ENCODE measurements at regions not wholly inside any gene's neighbourhood (a gene's known extent, or its start where the extent isn't known, plus 50 kb on each side); places are given as distances from the start of the nearest gene placed in this dataset.
A peak's percentile ranks its signal among the peaks of the same experiment; 100 is the strongest.

GRCh38 chr7:27299861-27300260 lies 57.3 kb downstream of the EVX1 start:
- no peak for DNase-seq

- DNase-seq: no peak
Measured at GRCh38 chr7:27300421-27300820, 57.8 kb downstream of the EVX1 start.

GRCh38 chr7:27302590-27302989 lies 60.0 kb downstream of the EVX1 start:
- DNase-seq: no peak

- DNase-seq: no peak
Measured at GRCh38 chr7:27303026-27303425, 60.4 kb downstream of the EVX1 start.

GRCh38 chr7:27305854-27306253 lies 63.3 kb downstream of the EVX1 start:
- DNase-seq: no peak

GRCh38 chr7:27312820-27313219 lies 70.2 kb downstream of the EVX1 start:
- no peak for DNase-seq

- no peak for DNase-seq
Measured at GRCh38 chr7:27314111-27314510, 71.5 kb downstream of the EVX1 start.

- no peak for DNase-seq
Measured at GRCh38 chr7:27315066-27315465, 72.5 kb downstream of the EVX1 start.

- DNase-seq: no peak
Measured at GRCh38 chr7:27316311-27316710, 73.7 kb downstream of the EVX1 start.

- DNase-seq: no peak
Measured at GRCh38 chr7:27324246-27324645, 81.6 kb downstream of the EVX1 start.

- DNase-seq: no peak
Measured at GRCh38 chr7:27329909-27330308, 87.3 kb downstream of the EVX1 start.

- DNase-seq: peak; percentile 66
Measured at GRCh38 chr7:27339478-27339877, 96.9 kb downstream of the EVX1 start.

GRCh38 chr7:27344471-27344870 lies 101.9 kb downstream of the EVX1 start:
- DNase-seq: no peak

- no peak for DNase-seq
Measured at GRCh38 chr7:27345164-27345887, 102.7 kb downstream of the EVX1 start.

GRCh38 chr7:27345997-27346396 lies 103.4 kb downstream of the EVX1 start:
- DNase-seq: no peak

GRCh38 chr7:27346531-27347275 lies 104.1 kb downstream of the EVX1 start:
- no peak for DNase-seq

GRCh38 chr7:27347276-27347640 lies 104.7 kb downstream of the EVX1 start:
- DNase-seq: no peak

GRCh38 chr7:27349621-27350020 lies 107.0 kb downstream of the EVX1 start:
- no peak for DNase-seq

- DNase-seq: no peak
Measured at GRCh38 chr7:27351137-27351536, 108.5 kb downstream of the EVX1 start.

- DNase-seq: no peak
Measured at GRCh38 chr7:27351786-27352185, 109.2 kb downstream of the EVX1 start.

- no peak for DNase-seq
Measured at GRCh38 chr7:27359181-27360125, 116.9 kb downstream of the EVX1 start.

GRCh38 chr7:27361522-27361921 lies 118.9 kb downstream of the EVX1 start:
- no peak for DNase-seq

GRCh38 chr7:27362026-27362425 lies 119.4 kb downstream of the EVX1 start:
- DNase-seq: no peak
